Type B pancreatic cell (in vitro differentiated cells): ENCODE measurements at regions not wholly inside any gene's neighbourhood (a gene's known extent, or its start where the extent isn't known, plus 50 kb on each side); places are given as distances from the start of the nearest gene placed in this dataset.

Experiments
- DNase-seq: peaks from one replicate; pipeline ENCODE4 v3.0.0; 2021; ENCODE audit warnings: mixed read lengths; ENCODE audit not compliant: unreplicated experiment; ENCODE audit errors: extremely low spot score
- H3K27ac Mint-ChIP-seq: 2 replicates; pipeline ENCODE4 v1.8.0; 2021; ENCODE audit warnings: mild to moderate bottlenecking, mixed read lengths
- H3K27me3 Mint-ChIP-seq: 2 replicates; pipeline ENCODE4 v1.8.0; 2021; ENCODE audit warnings: mixed read lengths
- H3K36me3 Mint-ChIP-seq: 2 replicates; pipeline ENCODE4 v1.8.0; 2021; ENCODE audit warnings: mixed read lengths
- H3K4me1 Mint-ChIP-seq: one replicate; pipeline ENCODE4 v1.8.0; 2021; ENCODE audit warnings: mixed read lengths; ENCODE audit not compliant: unreplicated experiment
- H3K4me3 Mint-ChIP-seq: 2 replicates; pipeline ENCODE4 v1.8.0; 2021; ENCODE audit warnings: mild to moderate bottlenecking, mixed read lengths
- H3K9me3 Mint-ChIP-seq: 2 replicates; pipeline ENCODE4 v1.8.0; 2021; ENCODE audit warnings: mixed read lengths
- CTCF ChIP-seq: fragments of 200-600 bp; sonication (generic); conservative IDR thresholded peaks from 2 replicates; pipeline ENCODE4 v1.5.0; 2021; ENCODE audit warnings: antibody characterized with exemption, mild to moderate bottlenecking

- DNase-seq, result no peak
- H3K4me1 Mint-ChIP-seq, result no peaks in the 10 kb centered on the region
- no peaks in the 10 kb centered on the region for H3K36me3 Mint-ChIP-seq
- no peaks in the 10 kb centered on the region for H3K9me3 Mint-ChIP-seq
- no peak overlapping the region for H3K27ac Mint-ChIP-seq
- H3K4me3 Mint-ChIP-seq, result no peak overlapping the region
- TF ChIP-seq CTCF, result no peak
- H3K27me3 Mint-ChIP-seq, result no peaks in the 10 kb centered on the region
Observed at GRCh38 chr10:31657434-31657872, 271.2 kb downstream of the ARHGAP12 start.

GRCh38 chr10:31656851-31657433 lies 271.7 kb downstream of the ARHGAP12 start:
- no peak overlapping the region for H3K27ac Mint-ChIP-seq
- no peaks in the 10 kb centered on the region for H3K27me3 Mint-ChIP-seq
- H3K4me1 Mint-ChIP-seq, result no peaks in the 10 kb centered on the region
- no peak overlapping the region for H3K4me3 Mint-ChIP-seq
- no peak for DNase-seq
- H3K9me3 Mint-ChIP-seq, result no peaks in the 10 kb centered on the region
- H3K36me3 Mint-ChIP-seq, result no peaks in the 10 kb centered on the region
- no peak for TF ChIP-seq CTCF

GRCh38 chr10:31652038-31652437 lies 276.6 kb downstream of the ARHGAP12 start:
- H3K27ac Mint-ChIP-seq, result no peak overlapping the region
- H3K36me3 Mint-ChIP-seq, result no peaks in the 10 kb centered on the region
- no peak for DNase-seq
- no peak for TF ChIP-seq CTCF
- no peaks in the 10 kb centered on the region for H3K9me3 Mint-ChIP-seq
- no peak overlapping the region for H3K4me3 Mint-ChIP-seq
- no peaks in the 10 kb centered on the region for H3K27me3 Mint-ChIP-seq
- peaks cover 6% of the 10 kb centered on the region for H3K4me1 Mint-ChIP-seq

GRCh38 chr10:31650010-31650409 lies 278.6 kb downstream of the ARHGAP12 start:
- H3K4me3 Mint-ChIP-seq, result no peak overlapping the region
- H3K27ac Mint-ChIP-seq, result no peak overlapping the region
- no peak for DNase-seq
- no peaks in the 10 kb centered on the region for H3K9me3 Mint-ChIP-seq
- no peaks in the 10 kb centered on the region for H3K36me3 Mint-ChIP-seq
- H3K4me1 Mint-ChIP-seq, result peaks cover 6% of the 10 kb centered on the region
- TF ChIP-seq CTCF, result no peak
- no peaks in the 10 kb centered on the region for H3K27me3 Mint-ChIP-seq

- Mint-ChIP-seq H3K4me1 (peaks cover 6% of the 10 kb centered on the region), H3K9me3 (no peaks in the 10 kb centered on the region), H3K27ac (no peak overlapping the region)
Observed at GRCh38 chr10:31648966-31649365, 279.7 kb downstream of the ARHGAP12 start.

More at GRCh38 chr10:31648966-31649365, 279.7 kb downstream of the ARHGAP12 start:
- Mint-ChIP-seq H3K36me3 (no peaks in the 10 kb centered on the region), H3K27me3 (no peaks in the 10 kb centered on the region), H3K4me3 (no peak overlapping the region)
- TF ChIP-seq CTCF, result no peak
- no peak for DNase-seq
